ENCODE measurements at regions not wholly inside any gene's neighbourhood (a gene's known extent, or its start where the extent isn't known, plus 50 kb on each side); places are given as distances from the start of the nearest gene placed in this dataset.

- TF ChIP-seq EZH2phosphoT487 (IDR thresholded peaks at IDR 0.05; ENCODE audit: borderline replicate concordance, low read length): no peak
- TF ChIP-seq CTCF (IDR thresholded peaks at IDR 0.05; ENCODE audit: low read depth, low read length, poor library complexity, severe bottlenecking): no peak
Observed at GRCh38 chr6:117072781-117073180, 192.6 kb upstream of the VGLL2 start.
